ENCODE measurements at regions not wholly inside any gene's neighbourhood (a gene's known extent, or its start where the extent isn't known, plus 50 kb on each side); places are given as distances from the start of the nearest gene placed in this dataset.

DNA sequence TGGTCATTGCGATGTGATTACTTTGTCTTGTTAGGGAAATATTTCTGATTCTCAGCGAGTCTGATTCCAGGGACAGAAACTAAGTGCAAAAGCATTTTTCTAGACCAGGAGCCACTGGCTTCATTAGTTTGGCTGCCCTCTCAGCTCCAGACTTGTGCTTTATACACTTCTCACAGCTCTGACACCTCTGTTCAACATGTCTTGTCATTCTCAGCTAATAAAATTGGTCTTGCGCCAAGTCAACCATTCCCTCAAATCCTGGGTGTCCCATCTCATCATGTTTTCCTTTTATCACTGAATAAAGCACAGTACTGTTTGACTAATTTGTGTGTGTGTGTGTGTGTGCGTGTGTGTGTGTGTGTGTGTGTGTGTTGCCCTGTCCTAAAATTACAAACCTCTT, 215.5 kb upstream of the EPHA4 start:
- H3K27me3 Mint-ChIP-seq (ENCODE audit: insufficient read depth, low read depth, poor library complexity), result peaks cover 2% of the 10 kb centered on the region
- TF ChIP-seq EZH2 (IDR thresholded peaks at IDR 0.05; ENCODE audit: low read depth, unreplicated experiment), result no peak
- TF ChIP-seq, protein P1, sequence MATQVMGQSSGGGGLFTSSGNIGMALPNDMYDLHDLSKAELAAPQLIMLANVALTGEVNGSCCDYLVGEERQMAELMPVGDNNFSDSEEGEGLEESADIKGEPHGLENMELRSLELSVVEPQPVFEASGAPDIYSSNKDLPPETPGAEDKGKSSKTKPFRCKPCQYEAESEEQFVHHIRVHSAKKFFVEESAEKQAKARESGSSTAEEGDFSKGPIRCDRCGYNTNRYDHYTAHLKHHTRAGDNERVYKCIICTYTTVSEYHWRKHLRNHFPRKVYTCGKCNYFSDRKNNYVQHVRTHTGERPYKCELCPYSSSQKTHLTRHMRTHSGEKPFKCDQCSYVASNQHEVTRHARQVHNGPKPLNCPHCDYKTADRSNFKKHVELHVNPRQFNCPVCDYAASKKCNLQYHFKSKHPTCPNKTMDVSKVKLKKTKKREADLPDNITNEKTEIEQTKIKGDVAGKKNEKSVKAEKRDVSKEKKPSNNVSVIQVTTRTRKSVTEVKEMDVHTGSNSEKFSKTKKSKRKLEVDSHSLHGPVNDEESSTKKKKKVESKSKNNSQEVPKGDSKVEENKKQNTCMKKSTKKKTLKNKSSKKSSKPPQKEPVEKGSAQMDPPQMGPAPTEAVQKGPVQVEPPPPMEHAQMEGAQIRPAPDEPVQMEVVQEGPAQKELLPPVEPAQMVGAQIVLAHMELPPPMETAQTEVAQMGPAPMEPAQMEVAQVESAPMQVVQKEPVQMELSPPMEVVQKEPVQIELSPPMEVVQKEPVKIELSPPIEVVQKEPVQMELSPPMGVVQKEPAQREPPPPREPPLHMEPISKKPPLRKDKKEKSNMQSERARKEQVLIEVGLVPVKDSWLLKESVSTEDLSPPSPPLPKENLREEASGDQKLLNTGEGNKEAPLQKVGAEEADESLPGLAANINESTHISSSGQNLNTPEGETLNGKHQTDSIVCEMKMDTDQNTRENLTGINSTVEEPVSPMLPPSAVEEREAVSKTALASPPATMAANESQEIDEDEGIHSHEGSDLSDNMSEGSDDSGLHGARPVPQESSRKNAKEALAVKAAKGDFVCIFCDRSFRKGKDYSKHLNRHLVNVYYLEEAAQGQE (IDR thresholded peaks at IDR 0.05; ENCODE audit: unreplicated experiment), result no peak
- TF ChIP-seq, protein P2, sequence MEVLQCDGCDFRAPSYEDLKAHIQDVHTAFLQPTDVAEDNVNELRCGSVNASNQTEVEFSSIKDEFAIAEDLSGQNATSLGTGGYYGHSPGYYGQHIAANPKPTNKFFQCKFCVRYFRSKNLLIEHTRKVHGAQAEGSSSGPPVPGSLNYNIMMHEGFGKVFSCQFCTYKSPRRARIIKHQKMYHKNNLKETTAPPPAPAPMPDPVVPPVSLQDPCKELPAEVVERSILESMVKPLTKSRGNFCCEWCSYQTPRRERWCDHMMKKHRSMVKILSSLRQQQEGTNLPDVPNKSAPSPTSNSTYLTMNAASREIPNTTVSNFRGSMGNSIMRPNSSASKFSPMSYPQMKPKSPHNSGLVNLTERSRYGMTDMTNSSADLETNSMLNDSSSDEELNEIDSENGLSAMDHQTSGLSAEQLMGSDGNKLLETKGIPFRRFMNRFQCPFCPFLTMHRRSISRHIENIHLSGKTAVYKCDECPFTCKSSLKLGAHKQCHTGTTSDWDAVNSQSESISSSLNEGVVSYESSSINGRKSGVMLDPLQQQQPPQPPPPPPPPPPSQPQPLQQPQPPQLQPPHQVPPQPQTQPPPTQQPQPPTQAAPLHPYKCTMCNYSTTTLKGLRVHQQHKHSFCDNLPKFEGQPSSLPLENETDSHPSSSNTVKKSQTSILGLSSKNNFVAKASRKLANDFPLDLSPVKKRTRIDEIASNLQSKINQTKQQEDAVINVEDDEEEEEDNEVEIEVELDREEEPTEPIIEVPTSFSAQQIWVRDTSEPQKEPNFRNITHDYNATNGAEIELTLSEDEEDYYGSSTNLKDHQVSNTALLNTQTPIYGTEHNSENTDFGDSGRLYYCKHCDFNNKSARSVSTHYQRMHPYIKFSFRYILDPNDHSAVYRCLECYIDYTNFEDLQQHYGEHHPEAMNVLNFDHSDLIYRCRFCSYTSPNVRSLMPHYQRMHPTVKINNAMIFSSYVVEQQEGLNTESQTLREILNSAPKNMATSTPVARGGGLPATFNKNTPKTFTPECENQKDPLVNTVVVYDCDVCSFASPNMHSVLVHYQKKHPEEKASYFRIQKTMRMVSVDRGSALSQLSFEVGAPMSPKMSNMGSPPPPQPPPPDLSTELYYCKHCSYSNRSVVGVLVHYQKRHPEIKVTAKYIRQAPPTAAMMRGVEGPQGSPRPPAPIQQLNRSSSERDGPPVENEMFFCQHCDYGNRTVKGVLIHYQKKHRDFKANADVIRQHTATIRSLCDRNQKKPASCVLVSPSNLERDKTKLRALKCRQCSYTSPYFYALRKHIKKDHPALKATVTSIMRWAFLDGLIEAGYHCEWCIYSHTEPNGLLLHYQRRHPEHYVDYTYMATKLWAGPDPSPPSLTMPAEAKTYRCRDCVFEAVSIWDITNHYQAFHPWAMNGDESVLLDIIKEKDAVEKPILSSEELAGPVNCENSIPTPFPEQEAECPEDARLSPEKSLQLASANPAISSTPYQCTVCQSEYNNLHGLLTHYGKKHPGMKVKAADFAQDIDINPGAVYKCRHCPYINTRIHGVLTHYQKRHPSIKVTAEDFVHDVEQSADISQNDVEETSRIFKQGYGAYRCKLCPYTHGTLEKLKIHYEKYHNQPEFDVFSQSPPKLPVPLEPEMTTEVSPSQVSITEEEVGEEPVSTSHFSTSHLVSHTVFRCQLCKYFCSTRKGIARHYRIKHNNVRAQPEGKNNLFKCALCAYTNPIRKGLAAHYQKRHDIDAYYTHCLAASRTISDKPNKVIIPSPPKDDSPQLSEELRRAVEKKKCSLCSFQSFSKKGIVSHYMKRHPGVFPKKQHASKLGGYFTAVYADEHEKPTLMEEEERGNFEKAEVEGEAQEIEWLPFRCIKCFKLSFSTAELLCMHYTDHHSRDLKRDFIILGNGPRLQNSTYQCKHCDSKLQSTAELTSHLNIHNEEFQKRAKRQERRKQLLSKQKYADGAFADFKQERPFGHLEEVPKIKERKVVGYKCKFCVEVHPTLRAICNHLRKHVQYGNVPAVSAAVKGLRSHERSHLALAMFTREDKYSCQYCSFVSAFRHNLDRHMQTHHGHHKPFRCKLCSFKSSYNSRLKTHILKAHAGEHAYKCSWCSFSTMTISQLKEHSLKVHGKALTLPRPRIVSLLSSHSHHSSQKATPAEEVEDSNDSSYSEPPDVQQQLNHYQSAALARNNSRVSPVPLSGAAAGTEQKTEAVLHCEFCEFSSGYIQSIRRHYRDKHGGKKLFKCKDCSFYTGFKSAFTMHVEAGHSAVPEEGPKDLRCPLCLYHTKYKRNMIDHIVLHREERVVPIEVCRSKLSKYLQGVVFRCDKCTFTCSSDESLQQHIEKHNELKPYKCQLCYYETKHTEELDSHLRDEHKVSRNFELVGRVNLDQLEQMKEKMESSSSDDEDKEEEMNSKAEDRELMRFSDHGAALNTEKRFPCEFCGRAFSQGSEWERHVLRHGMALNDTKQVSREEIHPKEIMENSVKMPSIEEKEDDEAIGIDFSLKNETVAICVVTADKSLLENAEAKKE (CRISPR knock-in tag; IDR thresholded peaks at IDR 0.05), result no peak
- no peak for TF ChIP-seq ZNF331 (CRISPR knock-in tag; IDR thresholded peaks at IDR 0.05; ENCODE audit: low read depth)
- no peak for TF ChIP-seq ZNF114 (CRISPR knock-in tag; IDR thresholded peaks at IDR 0.05)
- TF ChIP-seq, protein P3, sequence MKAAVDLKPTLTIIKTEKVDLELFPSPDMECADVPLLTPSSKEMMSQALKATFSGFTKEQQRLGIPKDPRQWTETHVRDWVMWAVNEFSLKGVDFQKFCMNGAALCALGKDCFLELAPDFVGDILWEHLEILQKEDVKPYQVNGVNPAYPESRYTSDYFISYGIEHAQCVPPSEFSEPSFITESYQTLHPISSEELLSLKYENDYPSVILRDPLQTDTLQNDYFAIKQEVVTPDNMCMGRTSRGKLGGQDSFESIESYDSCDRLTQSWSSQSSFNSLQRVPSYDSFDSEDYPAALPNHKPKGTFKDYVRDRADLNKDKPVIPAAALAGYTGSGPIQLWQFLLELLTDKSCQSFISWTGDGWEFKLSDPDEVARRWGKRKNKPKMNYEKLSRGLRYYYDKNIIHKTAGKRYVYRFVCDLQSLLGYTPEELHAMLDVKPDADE (IDR thresholded peaks at IDR 0.05), result no peak
- TF ChIP-seq, protein P4, sequence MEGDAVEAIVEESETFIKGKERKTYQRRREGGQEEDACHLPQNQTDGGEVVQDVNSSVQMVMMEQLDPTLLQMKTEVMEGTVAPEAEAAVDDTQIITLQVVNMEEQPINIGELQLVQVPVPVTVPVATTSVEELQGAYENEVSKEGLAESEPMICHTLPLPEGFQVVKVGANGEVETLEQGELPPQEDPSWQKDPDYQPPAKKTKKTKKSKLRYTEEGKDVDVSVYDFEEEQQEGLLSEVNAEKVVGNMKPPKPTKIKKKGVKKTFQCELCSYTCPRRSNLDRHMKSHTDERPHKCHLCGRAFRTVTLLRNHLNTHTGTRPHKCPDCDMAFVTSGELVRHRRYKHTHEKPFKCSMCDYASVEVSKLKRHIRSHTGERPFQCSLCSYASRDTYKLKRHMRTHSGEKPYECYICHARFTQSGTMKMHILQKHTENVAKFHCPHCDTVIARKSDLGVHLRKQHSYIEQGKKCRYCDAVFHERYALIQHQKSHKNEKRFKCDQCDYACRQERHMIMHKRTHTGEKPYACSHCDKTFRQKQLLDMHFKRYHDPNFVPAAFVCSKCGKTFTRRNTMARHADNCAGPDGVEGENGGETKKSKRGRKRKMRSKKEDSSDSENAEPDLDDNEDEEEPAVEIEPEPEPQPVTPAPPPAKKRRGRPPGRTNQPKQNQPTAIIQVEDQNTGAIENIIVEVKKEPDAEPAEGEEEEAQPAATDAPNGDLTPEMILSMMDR (conservative IDR thresholded peaks at IDR 0.05; ENCODE audit: low read depth in 2 of 2), result no peak
- TF ChIP-seq STAT1 (IDR thresholded peaks at IDR 0.05; ENCODE audit: unreplicated experiment), result no peak
- TF ChIP-seq EZH2phosphoT487 (IDR thresholded peaks at IDR 0.05; ENCODE audit: unreplicated experiment), result no peak
- no peak for TF ChIP-seq POLR2AphosphoS5 (IDR thresholded peaks at IDR 0.05; ENCODE audit: low read depth)
- no peak for TF ChIP-seq NANOG (IDR thresholded peaks at IDR 0.05; ENCODE audit: borderline replicate concordance)
- no peak for TF ChIP-seq JUNB (IDR thresholded peaks at IDR 0.05; ENCODE audit: unreplicated experiment)
- TF ChIP-seq CREB1 (CRISPR knock-in tag; IDR thresholded peaks at IDR 0.05; ENCODE audit: low read depth), result no peak
- Histone ChIP-seq H3K79me2 (replicated peaks; ENCODE audit: insufficient read depth) (no peaks in the 10 kb centered on the region), H3K4me3 (no peak overlapping the region), H3K4me2 (no peak overlapping the region), H3F3A (replicated peaks; ENCODE audit: low read depth) (no peaks in the 10 kb centered on the region), H2AFZ (no peak overlapping the region), H3K4me1 (ENCODE audit: insufficient read depth) (peaks cover 18% of the 10 kb centered on the region), H4K20me1 (replicated peaks; ENCODE audit: insufficient read depth) (no peaks in the 10 kb centered on the region), H3K36me3 (ENCODE audit: insufficient read depth) (0 out of 2 replicates have a peak, but pooled peaks cover 3% of the 10 kb centered on the region), H3K27ac (ENCODE audit: low read depth) (no peak overlapping the region), H3K27me3 (ENCODE audit: insufficient read depth) (no peaks in the 10 kb centered on the region), H3K9me2 (ENCODE audit: insufficient read depth) (peaks cover 6% of the 10 kb centered on the region)
- H3K4me1 Mint-ChIP-seq, result peaks cover 13% of the 10 kb centered on the region
- H3K4me3 Mint-ChIP-seq, result no peak overlapping the region
- H3K9me3 Mint-ChIP-seq, result peaks cover 9% of the 10 kb centered on the region
- ATAC-seq, result no peak
- no peak overlapping the region for H3K27ac Mint-ChIP-seq
- H3K36me3 Mint-ChIP-seq (ENCODE audit: low read depth), result peaks cover 9% of the 10 kb centered on the region
- DNase-seq (ENCODE audit: low spot score), result no peak
